ENCODE measurements at regions not wholly inside any gene's neighbourhood (a gene's known extent, or its start where the extent isn't known, plus 50 kb on each side); places are given as distances from the start of the nearest gene placed in this dataset.

GRCh38 chr21:20086508-20086907 is 911.7 kb upstream of the NCAM2 start:
- TF ChIP-seq POLR2AphosphoS5 (IDR thresholded peaks at IDR 0.05; ENCODE audit: low read depth, low read length) (no peak), CTCF (IDR thresholded peaks at IDR 0.05) (no peak)
